GM10266 (cell line): ENCODE measurements at regions not wholly inside any gene's neighbourhood (a gene's known extent, or its start where the extent isn't known, plus 50 kb on each side); places are given as distances from the start of the nearest gene placed in this dataset.

Experiments
- DNase-seq: peaks from one replicate; pipeline ENCODE4 v3.0.0; 2012; ENCODE audit errors: extremely low spot score
- TF ChIP-seq, protein P1 (sequence below): IDR thresholded peaks from 2 replicates; pipeline ENCODE4 v1.5.1; 2012; ENCODE audit warnings: mild to moderate bottlenecking, low read depth; ENCODE audit not compliant: control insufficient read depth, insufficient read depth; ENCODE audit errors: missing control alignments

DNA sequence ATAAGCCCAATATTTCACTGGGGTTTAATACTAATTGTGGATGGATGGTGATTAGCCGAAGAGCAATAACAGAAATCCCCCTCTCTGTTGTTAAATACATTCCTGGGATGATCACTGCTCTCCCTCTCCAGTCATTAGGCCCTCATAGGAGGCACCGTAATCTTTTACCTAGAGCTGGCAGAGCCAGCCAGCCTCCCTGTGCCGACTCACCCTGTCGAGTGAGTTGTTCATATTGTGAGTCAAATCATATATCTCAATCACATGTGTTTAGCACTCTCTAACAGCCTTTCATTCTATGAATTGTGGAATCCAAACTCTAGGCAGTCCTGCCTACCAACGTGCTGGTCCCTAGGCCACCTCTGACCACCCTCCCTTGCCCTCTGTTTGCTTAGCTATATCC lies 771.0 kb downstream of the IRX1 start:
- no peak for DNase-seq
- TF ChIP-seq, protein P1, sequence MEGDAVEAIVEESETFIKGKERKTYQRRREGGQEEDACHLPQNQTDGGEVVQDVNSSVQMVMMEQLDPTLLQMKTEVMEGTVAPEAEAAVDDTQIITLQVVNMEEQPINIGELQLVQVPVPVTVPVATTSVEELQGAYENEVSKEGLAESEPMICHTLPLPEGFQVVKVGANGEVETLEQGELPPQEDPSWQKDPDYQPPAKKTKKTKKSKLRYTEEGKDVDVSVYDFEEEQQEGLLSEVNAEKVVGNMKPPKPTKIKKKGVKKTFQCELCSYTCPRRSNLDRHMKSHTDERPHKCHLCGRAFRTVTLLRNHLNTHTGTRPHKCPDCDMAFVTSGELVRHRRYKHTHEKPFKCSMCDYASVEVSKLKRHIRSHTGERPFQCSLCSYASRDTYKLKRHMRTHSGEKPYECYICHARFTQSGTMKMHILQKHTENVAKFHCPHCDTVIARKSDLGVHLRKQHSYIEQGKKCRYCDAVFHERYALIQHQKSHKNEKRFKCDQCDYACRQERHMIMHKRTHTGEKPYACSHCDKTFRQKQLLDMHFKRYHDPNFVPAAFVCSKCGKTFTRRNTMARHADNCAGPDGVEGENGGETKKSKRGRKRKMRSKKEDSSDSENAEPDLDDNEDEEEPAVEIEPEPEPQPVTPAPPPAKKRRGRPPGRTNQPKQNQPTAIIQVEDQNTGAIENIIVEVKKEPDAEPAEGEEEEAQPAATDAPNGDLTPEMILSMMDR: no peak

DNA sequence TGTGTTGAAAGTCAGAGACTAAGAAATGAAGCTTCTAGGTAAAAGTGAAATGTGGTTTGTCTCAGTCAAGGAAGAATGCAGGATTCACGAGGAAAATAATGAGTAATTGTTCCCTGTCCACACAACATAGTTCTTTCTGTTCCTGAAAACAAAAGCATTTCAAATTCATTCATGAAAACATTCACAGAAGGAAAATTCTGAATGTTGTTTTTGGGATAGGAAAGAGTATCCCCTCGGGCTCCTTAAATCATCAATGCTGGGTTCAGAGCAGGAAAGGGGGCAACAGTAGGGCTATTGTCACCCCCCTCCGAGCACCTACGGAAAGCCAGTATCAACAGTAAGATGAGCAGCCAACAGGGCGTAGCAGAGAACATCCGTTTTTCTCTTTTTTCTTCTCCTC lies 769.9 kb upstream of the ADAMTS16 start:
- TF ChIP-seq, protein P1: no peak
- no peak for DNase-seq

DNA sequence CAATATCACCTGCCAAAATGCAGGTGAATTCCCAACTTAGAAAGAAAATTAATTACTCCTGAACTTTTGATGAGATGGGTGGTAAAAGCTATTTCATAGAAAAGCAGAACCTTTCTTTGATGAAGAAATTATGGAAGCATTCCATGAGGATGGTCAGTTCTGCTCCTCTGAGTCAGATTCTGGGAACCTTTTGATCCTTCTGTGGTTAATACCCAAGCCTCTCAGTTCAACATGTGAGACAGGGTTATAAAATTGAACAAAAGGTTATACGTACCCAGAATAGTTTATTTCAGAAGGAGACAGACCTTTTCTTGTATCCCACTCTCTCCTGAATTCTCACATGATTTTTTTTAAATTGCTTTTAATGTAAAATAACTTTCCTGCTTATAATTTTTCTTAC lies 767.6 kb upstream of the ADAMTS16 start:
- TF ChIP-seq, protein P1: no peak
- DNase-seq: no peak

DNA sequence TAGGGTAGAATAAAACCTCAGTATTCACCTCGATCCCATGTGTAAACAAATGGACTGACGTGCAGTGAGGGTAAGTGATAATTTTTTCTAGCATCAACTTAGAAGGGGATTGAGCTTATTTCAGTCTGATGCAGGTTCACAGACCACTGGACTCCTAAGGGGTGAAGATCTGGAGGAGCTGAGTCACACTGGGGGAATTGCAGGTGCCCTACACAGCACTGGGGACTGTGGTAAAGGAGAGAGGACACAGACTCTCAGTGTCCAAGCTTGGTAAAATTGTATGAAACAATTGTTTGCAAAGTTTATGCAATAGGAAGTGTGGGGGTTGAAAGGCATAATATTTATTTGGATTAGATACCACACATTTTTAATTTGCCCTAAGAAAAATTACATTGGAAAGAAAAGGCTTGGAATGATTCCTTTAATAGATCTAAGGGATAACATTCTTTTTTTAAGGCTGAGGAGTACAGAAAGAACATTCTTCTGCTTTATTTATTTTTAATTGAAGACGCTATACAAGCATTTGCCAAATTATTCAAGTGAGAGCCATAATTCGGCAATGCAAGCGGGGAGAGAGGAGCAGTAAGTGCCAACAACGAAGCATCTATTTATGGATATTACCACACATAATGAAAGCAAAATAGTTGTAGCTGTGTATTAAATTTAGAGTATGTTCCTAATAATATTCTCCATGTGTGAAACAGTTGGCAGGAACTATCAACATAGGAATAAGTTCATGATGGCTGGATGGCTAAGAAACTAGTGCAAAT lies 766.9 kb upstream of the ADAMTS16 start:
- DNase-seq: no peak
- TF ChIP-seq, protein P1: no peak

DNA sequence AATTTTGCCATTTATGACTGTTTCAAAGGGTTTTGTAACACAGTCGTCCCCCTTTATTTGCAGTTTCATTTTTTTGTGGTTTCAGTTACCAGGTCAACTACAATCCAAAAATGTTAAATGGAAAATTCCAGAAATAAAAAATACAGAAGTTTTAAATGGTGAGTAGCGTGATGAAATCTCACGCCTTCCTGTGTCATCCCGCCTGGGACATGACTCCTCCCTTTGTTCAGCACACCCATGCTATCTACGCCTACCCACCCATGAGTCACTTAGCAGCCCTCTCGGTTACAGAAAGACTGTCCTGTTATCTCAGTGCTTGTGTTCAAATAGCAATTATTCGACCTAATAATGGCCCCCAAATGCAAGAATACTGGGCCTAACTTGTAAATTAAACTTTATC lies 765.3 kb upstream of the ADAMTS16 start:
- TF ChIP-seq, protein P1: no peak
- DNase-seq: no peak

DNA sequence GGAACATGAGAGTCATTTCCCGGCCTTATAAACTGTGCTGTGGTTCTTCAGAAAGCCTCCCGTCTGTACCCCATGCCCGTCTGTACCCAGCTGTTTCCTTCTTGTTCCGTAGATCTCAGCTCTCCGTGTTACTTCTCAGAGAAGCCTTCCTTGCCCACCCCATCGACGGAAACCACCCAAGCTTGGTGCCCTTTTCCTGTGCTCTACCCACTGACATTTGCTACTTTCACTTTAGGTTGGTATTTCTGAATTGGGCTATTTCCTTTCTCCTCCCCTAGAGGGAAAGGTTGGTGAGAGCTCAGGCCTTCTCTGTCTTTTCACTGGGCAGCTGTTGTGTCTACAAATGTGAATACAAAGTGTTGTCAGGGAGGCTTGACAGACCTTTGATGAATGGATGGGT lies 764.5 kb upstream of the ADAMTS16 start:
- DNase-seq: no peak
- TF ChIP-seq, protein P1: no peak

DNA sequence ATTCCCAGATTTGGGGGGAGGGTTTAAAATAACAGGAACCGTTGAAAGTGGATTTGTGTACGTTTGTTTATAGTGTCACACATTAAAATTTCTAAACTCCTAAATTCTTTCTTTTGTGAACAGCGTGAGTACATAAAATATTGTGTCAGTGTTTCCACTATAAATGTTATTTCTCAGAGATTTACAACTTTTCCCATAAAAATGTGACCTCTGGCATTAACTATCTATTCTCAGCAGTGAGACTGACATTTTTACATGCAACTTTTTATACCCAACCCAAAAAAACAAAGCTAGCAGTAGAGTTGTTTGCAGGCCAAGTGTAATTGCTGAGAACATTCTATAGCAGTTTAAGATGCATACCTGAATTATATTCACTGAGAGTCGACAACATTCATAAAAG lies 757.0 kb upstream of the ADAMTS16 start:
- TF ChIP-seq, protein P1: no peak
- no peak for DNase-seq
